ENCODE measurements at regions not wholly inside any gene's neighbourhood (a gene's known extent, or its start where the extent isn't known, plus 50 kb on each side); places are given as distances from the start of the nearest gene placed in this dataset.
"Not testable (repeated sequence)": the region's sequence is repeated elsewhere in the genome, so short reads cannot be mapped to it uniquely, and the experiment has no call there.

DNA sequence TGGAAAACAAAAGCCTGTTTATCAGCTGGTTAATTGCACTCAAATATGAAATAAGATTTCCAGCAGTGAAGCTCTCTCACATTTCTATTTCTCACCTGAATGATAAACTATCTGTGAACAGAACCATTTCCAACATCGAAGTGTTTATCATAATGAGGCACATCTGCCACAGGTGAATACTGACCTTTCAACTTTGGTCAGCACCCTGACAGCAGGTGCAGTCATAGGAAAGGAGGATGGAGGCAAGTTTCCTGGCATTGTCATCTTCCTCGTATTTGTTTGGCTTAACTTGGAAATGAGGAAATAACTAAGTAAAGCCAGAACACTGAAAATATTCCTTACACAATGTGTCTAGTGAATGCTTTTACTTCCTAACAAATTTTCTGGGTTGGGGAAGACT, 716.4 kb downstream of the NR2F1-AS1 start:
- DNase-seq, result no peak

DNA sequence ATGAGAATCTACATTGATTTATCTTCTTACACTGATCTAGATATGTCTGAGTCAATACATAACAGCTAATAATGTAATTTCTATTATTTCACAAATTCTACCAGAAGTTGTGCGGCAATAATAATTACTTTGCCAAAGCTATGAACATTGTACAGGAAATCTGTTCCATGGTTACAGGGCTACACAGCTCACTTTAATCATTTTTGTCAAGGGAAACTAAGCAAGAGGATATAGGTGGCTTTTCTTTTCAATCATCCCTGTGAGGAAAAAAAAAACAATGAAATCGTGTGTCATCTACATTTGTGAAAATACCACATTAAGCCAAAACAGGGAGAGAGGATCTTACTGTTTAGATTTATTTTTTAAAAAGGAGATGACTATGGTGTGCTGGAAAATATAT, 717.4 kb downstream of the NR2F1-AS1 start:
- no peak for DNase-seq

DNA sequence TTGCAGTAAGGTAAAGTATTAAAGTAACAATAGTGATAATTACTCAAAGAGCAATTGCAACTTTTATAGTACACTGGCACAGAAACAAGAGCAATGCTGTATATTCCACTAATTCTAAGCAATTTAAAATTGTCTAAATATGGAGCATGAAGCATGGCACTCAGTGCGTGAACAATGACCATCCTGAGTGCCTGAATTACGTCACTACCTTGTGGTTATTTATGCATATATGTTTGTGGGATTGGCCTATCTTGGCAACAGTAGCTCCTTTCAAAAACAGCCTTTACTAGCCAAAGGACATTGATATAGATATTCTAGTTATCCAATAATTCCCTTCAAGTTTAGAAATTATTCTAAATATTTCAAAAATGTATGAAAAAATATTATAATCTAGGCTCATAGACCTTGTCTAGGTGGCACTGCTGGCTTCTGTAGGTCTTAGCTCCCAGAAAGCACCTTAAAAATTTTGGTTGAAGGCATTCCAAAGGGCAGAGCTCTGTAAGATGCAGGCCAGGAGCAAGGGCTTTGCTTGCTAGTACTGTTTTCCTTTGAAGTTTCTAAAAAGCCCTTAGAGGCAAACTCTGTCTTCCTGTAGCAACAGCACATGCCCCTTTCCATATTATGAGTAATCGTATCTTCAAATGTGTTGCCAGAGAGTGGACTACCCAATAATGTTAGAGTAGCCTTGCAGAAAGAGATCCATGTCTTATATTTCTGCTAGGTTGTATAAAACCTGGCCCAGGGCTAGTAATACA, 719.3 kb downstream of the NR2F1-AS1 start:
- no peak for DNase-seq

DNA sequence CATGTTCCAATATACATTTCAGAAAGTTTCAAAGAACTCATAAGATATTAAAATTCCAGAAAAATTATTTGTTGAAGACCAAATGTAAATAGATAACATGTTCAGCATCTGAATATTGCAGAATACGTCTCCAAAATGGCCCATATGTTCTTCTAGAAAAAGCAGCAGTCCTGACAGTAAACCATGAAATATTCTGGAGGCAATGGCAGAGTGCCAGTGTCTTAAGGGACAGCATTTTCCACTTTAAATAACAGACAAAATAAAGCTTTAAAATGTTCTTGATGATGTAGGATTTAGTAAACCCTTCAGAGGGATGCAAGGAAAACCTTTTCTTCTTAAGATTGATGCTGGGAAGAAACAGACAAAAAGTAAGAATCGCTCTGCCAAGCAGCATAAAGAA, 721.0 kb downstream of the NR2F1-AS1 start:
- no peak for DNase-seq

DNA sequence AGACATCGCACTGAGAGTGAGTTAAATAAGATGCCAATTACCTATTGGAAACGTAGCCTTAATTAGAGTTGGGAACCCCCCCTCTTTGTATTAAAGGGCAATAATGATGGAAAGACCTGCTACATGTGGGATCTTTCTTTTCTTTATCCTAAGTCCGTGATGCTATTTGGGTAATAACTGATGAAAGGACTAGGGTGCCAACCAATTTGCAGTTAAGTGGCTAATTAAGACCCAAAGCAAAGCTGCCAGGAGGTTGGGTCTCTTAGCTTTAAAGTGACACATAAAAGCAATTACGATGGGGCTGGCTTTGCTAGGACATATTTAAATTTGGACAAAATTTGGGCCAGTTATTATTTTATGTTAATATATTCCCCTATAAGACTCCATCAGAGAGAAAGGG, 728.8 kb downstream of the NR2F1-AS1 start:
- no peak for DNase-seq

GRCh38 chr5:92850886-92851285, 730.1 kb downstream of the NR2F1-AS1 start:
- DNase-seq, result no peak

DNA sequence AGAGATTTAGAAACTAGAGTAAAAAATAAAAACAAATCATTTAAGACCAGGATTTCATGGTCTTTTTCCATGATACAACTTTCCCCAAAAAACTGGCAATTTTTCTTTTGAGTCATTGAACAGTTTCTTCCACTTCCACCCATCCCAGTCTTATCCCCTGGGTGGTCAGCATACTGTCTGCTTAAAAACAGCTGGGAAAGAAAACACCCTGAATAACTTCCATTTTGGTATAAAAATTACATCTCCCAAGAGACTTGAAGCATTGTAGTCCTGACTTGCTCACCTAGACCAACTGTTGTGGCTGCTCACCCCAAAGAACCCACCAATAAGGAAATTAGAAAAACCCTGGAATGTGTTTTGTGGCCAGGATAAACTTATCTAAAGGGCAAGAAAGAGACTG, 731.3 kb downstream of the NR2F1-AS1 start:
- no peak for DNase-seq

GRCh38 chr5:92841604-92842155, 739.3 kb downstream of the NR2F1-AS1 start:
- DNase-seq, result no peak

GRCh38 chr5:92838253-92838652, 742.8 kb downstream of the NR2F1-AS1 start:
- DNase-seq, result no peak

GRCh38 chr5:92836855-92837755, 743.9 kb downstream of the NR2F1-AS1 start:
- DNase-seq, result no peak

DNA sequence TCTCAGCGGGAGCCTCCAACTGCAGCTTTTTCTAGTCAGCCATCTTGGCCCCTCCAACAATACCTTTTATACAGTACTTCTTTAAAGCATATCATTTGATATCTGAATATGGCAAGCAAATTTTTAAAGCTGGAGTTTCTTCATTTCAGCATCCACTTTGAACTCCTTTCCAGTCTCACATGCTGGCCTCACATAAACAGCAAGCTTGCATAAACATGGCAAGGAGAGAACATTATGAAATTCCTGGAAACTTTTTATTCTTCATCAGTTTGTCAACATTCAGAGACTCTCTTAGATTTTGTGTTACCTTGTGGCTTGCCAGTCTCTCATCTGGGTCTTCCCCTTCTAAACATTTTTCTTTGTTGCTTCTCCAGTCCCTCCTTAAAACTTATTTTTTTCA, 745.3 kb downstream of the NR2F1-AS1 start:
- DNase-seq, result no peak

- not testable (repeated sequence) for DNase-seq
Observed at GRCh38 chr5:92823551-92823950, 757.5 kb downstream of the NR2F1-AS1 start.

DNA sequence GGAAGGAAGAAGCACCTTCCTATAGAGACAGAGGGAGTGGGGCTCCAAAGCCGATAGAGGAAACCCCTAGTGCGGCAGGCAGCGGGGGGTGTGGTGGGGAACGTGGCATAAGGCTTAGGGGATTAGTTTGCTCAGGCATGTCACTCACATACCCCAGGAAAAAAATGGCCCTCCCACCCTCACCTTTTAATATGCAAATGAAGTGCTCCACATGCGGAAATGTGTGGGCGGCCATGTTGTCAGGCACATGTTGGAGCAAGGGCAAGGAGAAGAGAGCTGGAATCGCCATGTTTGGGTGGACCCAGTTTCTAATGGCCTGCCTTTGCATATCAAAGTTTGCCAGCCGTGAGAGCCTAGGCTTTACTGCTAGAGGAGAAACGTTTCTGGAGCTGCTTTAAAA, 758.8 kb downstream of the NR2F1-AS1 start:
- DNase-seq, result no peak

GRCh38 chr5:92809855-92810465, 771.1 kb downstream of the NR2F1-AS1 start:
- no peak for DNase-seq

- no peak for DNase-seq
Observed at GRCh38 chr5:92808474-92808873, 772.5 kb downstream of the NR2F1-AS1 start.

GRCh38 chr5:92807085-92807484, 773.9 kb downstream of the NR2F1-AS1 start:
- no peak for DNase-seq

DNA sequence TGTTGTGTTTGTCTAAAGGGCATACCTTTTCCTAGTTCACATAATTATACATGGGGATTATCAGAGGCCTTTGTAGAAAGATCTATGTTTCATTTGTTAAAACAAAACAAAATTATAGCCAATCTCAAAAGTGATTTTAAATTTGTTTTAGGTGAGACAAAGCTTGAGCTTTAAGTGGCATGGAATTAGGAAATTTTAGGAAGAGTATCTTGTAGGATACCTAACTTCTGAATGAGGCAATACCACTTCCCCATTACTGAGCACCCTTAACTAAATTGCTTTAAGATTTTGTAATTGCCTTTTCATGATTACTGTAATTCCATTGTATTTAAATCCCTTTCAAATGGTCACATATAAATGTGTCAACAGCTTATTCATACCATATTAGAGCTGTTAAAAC, 775.6 kb downstream of the NR2F1-AS1 start:
- DNase-seq, result no peak

DNA sequence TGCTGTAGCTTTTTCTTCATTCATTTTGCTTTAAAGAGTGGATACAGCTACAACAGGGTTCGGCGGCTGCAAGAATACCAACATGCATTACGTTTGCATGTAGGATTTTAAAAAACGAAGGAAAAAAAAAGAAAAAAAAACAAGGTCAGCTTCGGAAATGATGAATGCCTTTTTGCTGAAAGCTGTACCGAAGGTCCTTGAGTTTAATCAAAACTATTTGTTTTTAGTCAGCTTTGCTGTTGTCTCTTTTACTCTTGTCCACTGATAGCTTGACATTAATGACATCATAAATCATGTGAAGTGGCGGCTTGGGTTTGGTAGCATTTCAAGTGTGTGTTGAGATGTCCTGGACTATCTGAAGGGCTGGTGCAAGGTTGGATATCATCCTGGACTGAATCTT, 779.1 kb downstream of the NR2F1-AS1 start:
- no peak for DNase-seq

DNA sequence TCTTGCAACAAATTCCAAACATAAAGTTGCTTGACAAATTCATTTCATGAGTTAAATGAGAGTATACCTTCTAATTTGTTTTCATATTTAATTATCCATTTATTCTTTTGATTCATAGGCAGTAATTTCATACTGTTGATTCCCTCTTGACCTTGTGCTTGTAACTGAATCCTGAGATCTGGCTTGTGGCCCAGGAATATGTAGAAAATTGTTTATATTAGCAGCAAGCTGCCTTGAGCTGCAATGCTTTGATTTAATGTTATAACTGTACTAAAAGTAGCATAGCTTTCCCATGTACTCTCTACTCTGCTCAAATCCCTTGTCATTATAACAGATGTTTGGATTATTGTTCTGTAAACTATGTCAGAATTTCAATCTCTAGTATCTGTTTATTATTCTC, 780.7 kb downstream of the NR2F1-AS1 start:
- no peak for DNase-seq

- no peak for DNase-seq
Observed at GRCh38 chr5:92795633-92796032, 785.4 kb downstream of the NR2F1-AS1 start.

- DNase-seq, result no peak
Observed at GRCh38 chr5:92780057-92780456, 801.0 kb downstream of the NR2F1-AS1 start.

DNA sequence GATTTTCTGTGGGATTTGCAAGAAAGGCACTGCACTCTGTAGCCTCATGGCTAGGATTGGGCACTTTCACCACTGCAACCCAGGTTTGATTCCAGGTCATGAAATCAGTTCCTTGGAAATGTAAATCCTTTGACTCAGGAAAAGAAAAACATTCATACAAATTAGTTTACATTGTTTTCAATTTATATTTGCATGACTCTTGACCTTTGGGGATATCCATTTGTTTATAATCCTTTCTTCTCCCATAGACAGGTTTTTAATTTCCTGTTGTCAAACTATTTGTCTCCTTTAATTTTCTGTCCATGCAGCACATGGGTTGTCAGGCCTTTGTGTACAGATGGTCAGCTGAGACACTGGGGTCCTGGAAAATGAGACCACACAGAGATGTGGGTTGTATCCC, 801.5 kb downstream of the NR2F1-AS1 start:
- DNase-seq, result no peak

GRCh38 chr5:92778261-92778660, 802.8 kb downstream of the NR2F1-AS1 start:
- no peak for DNase-seq

Data from C1 segment of cervical spinal cord (tissue), 14 donors.